GM20431 (cell line): ENCODE measurements at regions not wholly inside any gene's neighbourhood (a gene's known extent, or its start where the extent isn't known, plus 50 kb on each side); places are given as distances from the start of the nearest gene placed in this dataset.
"Not testable (repeated sequence)": the region's sequence is repeated elsewhere in the genome, so short reads cannot be mapped to it uniquely, and the experiment has no call there.

Source experiments
- in situ Hi-C: fragments of 300-500 bp; cut with MseI, MboI; formaldehyde crosslinking; loops from one replicate; pipeline ENCODE4 v1.15.0; 2020; ENCODE audit warnings: low sequenced_read_pairs; ENCODE audit not compliant: unreplicated experiment

- in situ Hi-C loops, result no loop called here
These were observed 194.7 kb downstream of the KDM5D start for GRCh38 chrY:19549671-19550466.

- in situ Hi-C loops, result no loop called here
These were observed 202.8 kb downstream of the KDM5D start for GRCh38 chrY:19541475-19542306.

- in situ Hi-C loops, result not testable (repeated sequence)
These were observed 208.8 kb downstream of the KDM5D start for GRCh38 chrY:19535697-19536096.

- in situ Hi-C loops, result loop anchor here (25.0 kb wide), 1 partner anchor 90 kb away; no protein-coding TSS in a partner anchor
These were observed 222.6 kb downstream of the KDM5D start for GRCh38 chrY:19521976-19522375.

GRCh38 chrY:19503092-19503449 is 241.5 kb downstream of the KDM5D start:
- in situ Hi-C loops, result loop anchor here (25.0 kb wide), 1 partner anchor 109 kb away; no protein-coding TSS in a partner anchor

GRCh38 chrY:19502169-19503091 is 242.1 kb downstream of the KDM5D start:
- in situ Hi-C loops, result loop anchor here (25.0 kb wide), 1 partner anchor 110 kb away; no protein-coding TSS in a partner anchor

- in situ Hi-C loops, result loop anchor here (25.0 kb wide), 2 partner anchors 189 to 289 kb away; no protein-coding TSS in a partner anchor
These were observed 246.0 kb downstream of the KDM5D start for GRCh38 chrY:19498556-19498955.

GRCh38 chrY:19487494-19487893 is 257.0 kb downstream of the KDM5D start:
- in situ Hi-C loops, result loop anchor here (25.0 kb wide), 2 partner anchors 200 to 300 kb away; no protein-coding TSS in a partner anchor

GRCh38 chrY:19484997-19485396 is 259.5 kb downstream of the KDM5D start:
- in situ Hi-C loops, result loop anchor here (25.0 kb wide), 2 partner anchors 202 to 302 kb away; no protein-coding TSS in a partner anchor

- in situ Hi-C loops, result loop anchor here (25.0 kb wide), 2 partner anchors 208 to 308 kb away; no protein-coding TSS in a partner anchor
These were observed 265.4 kb downstream of the KDM5D start for GRCh38 chrY:19479141-19479540.

- in situ Hi-C loops, result loop anchor here (25.0 kb wide), 2 partner anchors 209 to 309 kb away; no protein-coding TSS in a partner anchor
These were observed 266.6 kb downstream of the KDM5D start for GRCh38 chrY:19477959-19478358.

- in situ Hi-C loops, result no loop called here
These were observed 278.7 kb downstream of the KDM5D start for GRCh38 chrY:19465809-19466208.

- in situ Hi-C loops, result no loop called here
These were observed 287.6 kb downstream of the KDM5D start for GRCh38 chrY:19456855-19457448.

GRCh38 chrY:19433059-19433458 is 311.5 kb downstream of the KDM5D start:
- in situ Hi-C loops, result no loop called here

- in situ Hi-C loops, result no loop called here
These were observed 316.6 kb downstream of the KDM5D start for GRCh38 chrY:19427736-19428518.

- in situ Hi-C loops, result not testable (repeated sequence)
These were observed 317.3 kb downstream of the KDM5D start for GRCh38 chrY:19427191-19427590.

- in situ Hi-C loops, result no loop called here
These were observed 333.4 kb downstream of the KDM5D start for GRCh38 chrY:19410980-19411766.

GRCh38 chrY:19406246-19406645 is 338.3 kb downstream of the KDM5D start:
- in situ Hi-C loops, result no loop called here
